ENCODE measurements at regions not wholly inside any gene's neighbourhood (a gene's known extent, or its start where the extent isn't known, plus 50 kb on each side); places are given as distances from the start of the nearest gene placed in this dataset.
"Not testable (repeated sequence)": the region's sequence is repeated elsewhere in the genome, so short reads cannot be mapped to it uniquely, and the experiment has no call there.

DNA sequence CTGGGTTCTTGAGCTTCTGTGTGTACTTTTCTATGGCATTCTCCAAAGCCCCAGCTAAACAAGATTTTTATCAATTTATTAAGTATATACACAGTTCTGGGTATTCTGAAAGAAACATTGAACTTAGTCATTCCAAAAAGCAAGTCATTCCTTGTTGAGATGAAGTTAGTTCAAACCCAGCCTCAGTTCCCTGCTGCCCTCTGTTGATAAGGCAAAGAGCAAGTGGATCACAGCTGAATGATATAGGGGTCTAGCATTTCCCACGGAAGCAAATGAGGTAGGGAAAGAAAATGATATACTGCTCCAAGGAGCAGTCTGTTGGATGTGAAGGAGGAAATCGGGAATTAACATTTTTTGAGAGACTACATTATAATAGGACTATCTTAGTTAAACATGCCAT is 841.8 kb upstream of the TENM4 start:
- DNase-seq, result no peak

DNA sequence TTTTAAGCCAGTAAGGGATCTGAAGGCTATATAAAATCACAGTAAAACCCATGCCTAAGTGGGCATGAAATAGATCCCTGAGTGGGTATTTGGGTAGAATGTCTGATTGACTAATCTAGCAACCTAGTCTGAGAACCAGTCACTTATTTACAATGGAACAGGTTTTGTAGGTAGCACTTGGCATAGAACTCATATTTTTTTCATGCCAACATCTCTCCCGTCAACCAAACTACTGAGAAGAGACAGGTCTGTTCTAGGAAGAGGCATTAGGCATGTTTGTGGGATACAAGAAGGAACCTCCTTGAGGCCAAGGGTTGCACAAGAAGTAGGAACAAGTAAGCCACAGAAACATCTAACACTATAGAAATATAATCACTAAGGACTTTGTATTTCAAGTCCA is 840.4 kb upstream of the TENM4 start:
- no peak for DNase-seq

DNA sequence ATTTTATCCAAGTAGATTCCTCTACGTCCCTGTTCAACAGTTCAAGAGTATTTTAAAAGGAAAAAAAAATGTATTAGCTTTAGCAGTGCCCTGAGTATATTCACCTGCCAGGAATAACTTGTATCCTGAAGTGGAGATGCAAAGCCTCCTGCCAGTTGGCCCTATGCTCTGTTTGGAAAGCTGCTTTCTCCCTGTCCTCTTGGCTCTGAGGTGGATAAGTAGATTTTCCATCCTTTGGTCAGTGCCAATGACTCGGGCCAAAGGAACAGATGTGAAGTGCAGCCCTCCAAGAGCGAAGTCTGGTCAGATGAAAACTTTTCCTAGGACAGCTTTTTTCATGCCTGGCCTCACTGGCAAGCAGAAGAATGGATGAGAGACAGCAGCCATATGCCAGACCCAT is 839.9 kb upstream of the TENM4 start:
- DNase-seq, result no peak

DNA sequence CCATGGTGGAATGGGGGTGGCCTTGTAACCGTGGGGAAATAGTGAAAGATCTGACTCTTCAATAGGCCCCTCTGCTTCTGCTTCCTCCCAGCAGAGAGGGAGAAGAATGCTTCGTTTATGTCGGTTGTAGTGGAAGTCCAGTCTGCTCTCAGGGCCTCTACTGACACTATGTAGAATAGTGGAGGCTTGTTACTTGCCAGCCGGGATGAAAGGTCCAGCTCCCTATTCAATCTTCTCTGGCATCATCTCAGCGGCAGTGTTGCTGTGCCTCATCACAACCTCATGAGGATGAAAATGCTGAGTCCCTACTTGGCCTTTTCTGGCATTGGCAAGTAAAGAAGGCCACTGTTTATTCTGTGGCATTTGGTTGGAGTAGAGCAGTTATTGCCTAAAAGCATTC is 820.9 kb upstream of the TENM4 start:
- no peak for DNase-seq

DNA sequence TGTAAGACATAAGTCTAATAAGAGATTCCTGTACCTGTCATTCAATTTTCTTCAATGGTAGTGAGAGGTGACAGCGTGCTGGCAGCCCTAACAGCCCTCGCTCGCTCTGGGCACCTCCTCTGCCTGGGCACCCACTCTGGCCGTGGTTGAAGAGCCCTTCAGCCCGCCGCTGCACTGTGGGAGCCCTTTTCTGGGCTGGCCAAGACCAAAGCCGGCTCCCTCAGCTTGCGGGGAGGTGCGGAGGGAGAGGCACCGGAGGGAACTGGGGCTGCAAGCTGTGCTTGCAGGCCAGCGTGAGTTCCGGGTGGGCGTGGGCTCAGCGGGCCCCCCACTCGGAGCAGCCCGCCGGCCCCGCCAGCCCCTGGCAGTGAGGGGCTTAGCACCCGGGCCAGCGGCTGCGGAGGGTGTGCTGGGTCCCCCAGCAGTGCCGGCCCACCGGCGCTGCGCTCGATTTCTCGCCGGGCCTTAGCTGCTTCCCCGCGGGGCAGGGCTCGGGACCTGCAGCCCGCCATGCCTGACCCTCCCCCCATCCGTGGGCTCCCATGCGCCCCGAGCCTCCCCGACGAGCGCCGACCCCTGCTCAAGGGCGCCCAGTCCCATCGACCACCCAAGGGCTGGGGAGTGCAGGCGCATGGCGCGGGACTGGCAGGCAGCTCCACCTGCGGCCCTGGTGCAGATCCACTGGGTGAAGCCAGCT is 816.6 kb upstream of the TENM4 start:
- DNase-seq, result not testable (repeated sequence)

DNA sequence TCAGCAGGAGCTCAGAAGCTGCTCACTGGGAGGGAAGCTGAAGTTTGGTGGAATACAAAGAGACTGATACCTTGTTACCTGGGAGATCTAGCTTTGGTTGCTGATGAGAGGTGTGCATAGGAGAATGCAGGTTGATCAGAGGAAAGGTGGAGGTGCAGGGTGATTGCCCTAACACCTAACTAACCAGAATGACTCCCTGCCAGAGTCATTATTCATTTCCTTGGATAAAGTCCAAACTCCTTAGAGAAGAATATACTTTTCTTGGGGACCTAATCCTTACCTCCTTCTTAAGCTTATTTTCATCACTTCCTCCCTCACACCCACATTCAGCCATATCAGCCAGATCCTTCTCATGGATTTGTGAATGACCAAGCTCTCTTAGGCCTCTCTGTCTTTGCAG is 814.2 kb upstream of the TENM4 start:
- DNase-seq, result no peak

DNA sequence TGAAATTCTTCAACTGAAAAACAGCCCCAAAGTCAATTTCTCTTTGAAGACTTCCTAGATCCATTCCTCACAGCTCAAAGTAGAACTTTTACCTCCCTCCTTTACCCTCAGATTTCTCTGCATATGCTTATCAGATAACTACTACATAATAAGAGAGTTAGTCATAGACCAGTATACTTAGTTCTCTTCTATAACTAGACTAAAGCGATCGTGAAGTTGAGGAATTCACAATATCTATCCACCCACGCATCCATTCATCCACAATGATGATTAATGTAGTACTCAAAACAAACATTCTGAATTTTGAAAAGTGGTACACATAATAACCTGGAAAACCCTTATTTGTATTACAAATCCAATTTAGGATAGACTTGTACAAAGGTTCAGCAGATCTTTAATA is 800.9 kb upstream of the TENM4 start:
- DNase-seq, result no peak

DNA sequence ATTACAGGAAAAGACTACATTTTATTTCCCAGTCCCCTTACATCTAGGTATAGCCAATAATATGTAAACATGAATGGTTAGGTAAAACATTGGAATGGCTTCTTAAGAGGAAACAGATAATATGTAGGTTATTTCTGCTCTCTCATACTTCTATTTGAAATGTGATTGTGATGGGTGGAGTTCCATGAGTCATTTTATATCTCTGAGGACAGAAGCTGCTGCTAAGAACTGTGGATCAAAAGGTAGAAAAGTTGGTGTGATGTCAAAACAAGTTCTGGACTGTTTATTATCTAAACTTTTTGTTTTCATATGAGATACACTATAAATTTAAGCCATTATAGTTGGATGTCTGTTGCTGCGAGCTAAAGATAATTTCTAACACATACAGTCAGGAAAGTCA is 799.4 kb upstream of the TENM4 start:
- no peak for DNase-seq

DNA sequence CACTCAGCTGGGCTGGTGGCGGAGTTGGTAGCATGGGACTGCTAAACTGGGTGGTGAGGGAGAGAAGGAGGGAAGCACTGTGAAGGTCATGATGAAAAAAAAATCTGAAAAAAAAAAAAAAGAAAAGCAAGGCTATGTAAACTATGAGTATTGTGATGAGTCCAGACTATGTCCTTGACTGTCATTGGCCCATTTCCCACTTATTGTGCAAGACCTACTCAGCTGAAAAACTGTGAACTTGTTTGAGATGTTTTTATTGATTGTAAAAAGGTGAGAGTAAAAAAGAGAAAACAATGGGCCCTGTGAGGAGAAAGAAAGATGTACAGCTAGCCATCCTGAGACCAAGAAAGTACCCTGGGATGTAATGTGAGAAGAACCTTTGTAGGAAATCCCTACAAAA is 798.4 kb upstream of the TENM4 start:
- no peak for DNase-seq

DNA sequence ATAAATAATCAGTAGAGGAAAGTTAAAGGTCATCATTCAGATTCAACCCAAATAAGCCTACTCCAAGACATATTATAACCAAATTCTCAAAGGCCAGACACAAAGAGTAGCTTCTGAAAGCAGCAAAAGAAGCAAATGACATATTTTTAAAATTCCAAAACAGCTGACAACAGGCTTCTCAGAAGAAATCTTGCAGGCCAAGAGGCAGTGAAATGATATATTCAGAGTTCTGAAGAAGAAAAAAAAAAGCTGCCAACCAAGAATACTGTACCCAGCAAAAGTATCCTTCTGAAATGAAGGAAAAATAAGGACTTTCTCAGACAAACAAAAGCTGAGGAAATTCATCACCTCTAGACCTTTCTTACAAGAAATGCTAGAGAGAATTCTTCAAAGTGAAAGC is 787.1 kb upstream of the TENM4 start:
- DNase-seq, result no peak

DNA sequence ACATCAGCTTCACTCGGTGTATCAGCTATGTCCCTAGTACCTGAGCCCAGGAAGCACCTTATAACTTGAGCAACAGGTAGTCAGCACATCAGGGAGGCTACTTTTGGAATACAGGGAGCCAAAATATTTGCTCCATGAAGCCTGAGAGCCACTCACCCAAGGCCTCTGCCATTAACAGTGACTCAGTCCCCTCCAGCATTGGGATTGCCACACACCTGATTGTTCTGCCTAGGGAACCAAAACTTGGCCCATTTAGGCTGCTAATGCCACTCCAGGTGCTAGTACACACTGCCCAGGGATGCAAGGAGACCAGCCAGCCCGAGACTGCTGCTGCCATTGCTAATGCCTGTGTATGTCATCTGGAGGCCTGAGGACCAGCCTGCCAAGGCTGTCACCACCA is 773.6 kb upstream of the TENM4 start:
- no peak for DNase-seq

DNA sequence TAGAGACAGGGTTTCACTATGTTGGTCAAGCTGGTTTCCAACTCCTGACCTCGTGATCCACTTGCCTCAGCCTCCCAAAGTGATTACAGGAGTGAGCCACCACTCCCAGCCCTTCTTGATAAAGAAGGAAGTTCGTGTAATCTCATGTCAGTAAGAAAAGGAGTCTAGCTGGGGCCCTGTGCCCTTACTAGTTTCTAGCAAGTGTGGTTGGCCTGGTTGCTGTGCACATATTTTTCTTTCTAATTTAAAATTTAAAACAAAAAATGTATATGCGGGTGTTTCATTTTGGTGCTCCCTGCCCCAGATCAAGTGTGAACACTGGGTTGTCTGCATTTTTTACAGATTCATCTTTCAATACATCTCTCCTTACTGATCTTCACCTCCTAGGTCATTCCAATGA is 770.8 kb upstream of the TENM4 start:
- no peak for DNase-seq

DNA sequence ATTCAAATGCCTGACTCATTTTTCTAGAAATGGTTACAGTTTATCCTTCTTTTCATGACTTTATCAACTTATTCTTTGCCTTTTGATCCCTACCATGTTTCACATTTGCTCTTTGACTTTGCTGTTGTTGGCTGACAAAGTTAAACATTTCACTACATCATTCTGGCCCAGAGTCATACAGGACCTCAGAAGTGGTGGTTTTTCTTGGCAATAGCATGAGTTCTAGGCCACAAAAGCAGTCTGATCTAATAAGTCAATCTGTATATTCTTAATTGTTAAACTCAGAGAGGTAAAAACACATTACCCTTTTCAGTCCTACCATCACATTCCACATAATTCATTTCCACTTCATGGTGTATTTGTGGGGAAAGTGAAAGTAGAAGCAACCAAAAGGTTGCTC is 763.2 kb upstream of the TENM4 start:
- DNase-seq, result no peak

DNA sequence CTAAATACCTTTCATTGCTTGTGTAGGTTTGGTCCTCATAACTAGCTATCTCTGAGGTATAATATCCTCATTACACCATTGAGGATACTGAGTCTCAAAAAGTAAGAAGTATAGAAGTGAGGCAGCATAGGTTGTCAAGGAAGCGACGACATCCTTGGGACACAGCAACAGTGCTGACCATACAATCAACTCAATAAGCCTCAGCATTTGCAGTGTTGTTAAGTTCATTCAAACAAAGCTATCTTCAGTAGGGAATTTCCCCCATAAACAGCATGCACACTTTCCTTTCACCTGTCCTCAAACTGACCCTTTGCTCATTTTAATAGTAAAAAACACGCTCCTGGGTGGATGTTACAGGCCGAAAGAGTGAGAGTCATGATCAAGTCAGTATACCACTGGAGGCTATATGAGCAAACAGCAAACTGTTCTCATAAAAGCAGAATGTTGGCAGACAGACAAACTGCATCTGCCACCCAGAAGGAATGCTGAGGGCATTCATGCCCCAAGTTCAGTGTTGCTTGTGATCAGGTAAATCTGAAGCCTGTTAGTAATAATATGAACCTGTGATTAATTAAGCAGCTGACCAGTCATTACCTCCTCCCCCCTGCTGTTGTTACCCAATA is 756.2 kb upstream of the TENM4 start:
- DNase-seq, result no peak

DNA sequence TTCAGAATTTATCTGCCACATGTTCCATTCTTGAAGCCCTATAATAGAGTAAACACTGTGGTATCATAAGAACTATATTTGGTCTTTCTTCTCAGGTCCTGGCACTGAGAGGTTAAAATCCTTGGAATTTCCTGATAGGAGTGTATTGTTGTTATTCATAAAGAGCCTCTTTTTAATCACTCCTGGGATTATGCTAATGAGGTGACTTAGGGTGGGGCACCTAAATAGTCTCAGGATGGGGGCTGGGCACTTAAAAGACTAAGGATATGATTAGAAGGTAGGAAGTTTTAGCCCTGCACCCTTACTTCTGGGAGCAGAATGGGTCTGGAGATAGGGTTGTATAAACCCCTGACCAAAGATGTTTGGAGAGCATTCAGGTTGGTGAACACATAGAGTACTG is 755.2 kb upstream of the TENM4 start:
- DNase-seq, result no peak

DNA sequence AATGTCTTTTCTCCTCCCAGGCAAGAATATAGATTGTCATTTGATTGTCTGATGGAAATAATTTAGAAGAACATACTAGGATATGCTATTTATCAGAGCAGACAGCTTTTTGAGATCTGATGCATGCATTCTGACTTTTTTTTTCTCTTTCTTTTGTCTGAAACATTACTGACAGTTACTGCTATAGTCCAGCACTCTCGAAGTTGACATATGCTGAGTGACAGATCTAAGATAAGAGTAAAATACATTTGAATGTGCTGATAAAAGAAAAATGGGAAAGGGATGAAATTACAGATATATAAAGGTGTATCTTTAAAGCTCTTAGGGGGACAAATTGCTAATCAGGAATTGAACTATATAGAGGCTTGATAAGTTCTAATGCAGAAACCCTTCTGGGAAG is 753.8 kb upstream of the TENM4 start:
- no peak for DNase-seq

DNA sequence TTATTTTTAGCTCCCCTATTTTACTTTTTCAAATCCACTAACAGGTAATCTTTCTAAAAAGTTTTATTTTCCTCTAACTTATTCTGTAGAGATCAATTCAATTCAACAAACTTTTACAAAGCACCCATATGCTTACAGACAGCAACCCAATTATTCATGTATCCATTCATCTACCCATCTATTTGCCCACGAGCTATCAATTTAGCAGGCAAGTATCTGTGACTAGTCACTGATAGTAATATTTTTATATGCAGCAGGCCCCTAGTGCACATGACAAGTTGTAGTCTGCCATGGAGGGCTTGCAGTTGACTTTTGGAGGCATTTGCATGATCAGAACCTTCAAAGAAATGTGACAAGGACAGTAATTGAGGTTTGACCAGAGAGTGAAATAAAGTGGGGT is 753.2 kb upstream of the TENM4 start:
- no peak for DNase-seq

DNA sequence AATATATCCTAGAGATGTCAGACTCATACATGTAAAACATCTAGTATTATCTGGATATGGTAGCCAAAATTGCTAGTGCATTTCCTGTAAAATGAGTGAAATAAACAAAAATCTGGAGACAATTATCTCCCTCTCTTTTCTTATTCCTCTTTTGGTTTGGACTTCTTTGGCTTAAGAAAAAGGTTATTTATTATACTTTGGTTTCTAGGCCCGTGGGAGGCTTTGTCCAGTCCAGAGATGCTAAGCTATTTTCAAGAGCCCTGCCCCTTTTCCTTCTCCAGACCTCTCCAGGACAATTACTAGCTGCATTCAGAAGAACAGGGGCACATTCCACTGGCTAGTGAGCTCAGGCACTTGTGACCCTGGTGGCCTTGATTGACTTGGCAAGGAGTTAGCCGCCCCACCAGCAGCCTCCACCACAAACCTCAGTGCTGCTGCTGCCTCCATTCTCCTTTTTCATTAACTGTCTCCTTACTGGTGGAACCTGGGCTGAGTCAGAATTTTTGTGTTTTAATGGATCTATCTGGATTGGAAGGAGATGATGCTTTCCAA is 747.3 kb upstream of the TENM4 start:
- DNase-seq, result no peak

DNA sequence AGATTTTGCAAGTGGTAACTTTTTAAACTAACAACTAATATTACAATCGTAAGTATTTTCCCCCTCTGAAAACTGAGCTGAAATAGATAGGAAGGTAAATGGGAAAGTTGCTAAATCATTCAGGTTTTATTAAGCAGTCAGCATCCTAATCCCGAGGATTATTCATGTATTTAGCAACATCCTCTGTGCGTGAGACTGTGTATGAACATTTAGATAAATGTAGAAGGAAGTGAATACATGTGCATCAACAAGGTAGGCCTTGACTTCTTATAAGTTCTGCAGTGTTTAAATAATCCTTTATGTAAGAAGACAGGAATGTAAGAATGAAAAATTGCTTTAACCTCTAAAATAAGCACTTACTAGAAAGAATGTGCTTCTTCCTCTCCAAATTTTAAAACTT is 745.9 kb upstream of the TENM4 start:
- DNase-seq, result no peak

DNA sequence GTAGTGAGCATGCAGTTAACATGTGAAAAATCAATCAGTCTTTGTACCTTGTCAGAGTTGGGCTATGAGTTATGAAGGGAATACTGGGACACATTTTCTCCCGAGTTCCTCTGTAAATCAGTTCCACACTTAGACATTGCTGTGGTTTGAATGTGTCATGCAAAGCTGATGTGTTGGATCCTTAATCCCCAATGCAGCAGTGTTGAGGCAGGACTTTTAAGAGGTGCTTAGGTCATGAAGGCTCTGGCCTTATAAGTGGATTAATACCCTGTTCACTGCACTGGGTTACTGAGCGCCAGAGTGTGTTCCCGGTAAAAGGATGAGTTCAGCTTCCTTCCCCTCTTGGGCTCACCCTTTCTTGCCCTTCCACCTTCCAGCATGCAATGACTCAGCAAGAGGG is 742.1 kb upstream of the TENM4 start:
- DNase-seq, result no peak

DNA sequence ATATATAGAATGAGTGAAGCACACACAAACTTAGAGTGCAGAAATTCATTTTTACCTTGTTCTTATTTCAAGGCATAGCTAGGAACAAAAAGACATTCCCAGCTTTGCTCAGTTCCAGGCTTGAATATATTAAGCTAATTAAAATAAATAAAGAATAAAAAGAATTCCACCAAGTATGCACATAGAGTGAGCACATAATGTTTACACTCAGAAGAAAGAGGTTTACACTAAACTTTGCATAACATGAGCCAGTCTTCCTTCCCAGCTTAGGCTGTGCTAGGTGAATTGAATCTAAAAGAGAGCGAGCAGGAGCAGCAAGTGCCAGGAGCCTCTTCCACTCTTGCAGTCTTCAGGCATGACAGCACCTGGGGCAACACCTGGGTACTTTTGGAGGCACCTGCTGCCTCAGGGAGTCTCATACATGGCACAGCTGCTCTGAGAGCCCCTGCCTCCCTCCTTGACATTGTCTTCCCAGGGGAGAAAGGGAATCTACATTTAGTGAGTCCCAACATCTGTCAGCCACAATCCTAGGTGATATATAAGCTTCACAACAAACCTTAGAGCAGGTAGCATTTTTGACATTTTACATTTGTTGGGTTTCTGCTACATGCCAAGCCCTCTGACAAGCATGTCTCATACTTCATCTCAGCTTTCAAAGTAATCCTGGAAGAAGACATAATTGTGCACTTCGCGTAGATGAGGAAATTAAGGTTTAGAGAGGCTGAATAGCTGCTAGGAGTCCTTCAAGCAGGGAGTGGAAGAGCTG is 732.7 kb upstream of the TENM4 start:
- DNase-seq, result no peak

DNA sequence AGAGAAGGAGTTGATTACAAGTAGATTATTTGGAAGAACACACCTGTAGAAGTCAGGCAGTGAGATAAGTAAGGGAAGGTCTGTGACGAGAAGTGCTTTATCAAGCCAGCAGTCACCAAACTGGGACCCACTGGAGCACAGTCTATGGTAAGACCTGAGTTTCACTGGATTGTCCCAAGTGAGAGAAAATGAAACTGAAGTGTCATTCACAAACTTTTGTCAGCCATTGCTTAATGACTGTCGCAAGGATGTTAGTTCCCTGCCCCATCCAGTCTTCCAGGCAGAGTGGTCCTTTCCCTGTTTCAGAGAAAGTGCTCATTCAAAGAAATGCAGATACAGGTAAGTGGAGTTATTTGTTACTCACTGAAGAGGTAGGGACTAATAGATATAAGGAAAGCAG is 728.0 kb upstream of the TENM4 start:
- DNase-seq, result no peak

DNA sequence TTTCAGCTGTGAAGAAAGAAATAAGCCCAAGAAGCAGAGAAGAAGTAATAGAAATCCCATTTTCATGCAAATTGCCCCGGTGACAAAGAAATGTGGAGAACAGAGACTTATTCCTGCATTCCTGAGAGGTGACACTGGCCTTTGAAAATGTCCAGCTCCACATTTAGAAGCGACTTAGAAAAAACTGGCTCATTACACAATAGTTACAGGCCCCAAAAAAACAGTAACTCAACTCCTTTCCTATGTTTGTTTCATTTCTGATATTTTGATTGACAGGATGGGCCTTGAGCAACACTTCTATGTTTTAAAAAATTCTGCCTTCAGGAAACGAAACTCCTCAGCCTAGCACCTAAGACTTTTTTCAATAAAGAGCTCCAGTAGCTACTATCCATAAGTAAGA is 726.9 kb upstream of the TENM4 start:
- DNase-seq, result no peak

DNA sequence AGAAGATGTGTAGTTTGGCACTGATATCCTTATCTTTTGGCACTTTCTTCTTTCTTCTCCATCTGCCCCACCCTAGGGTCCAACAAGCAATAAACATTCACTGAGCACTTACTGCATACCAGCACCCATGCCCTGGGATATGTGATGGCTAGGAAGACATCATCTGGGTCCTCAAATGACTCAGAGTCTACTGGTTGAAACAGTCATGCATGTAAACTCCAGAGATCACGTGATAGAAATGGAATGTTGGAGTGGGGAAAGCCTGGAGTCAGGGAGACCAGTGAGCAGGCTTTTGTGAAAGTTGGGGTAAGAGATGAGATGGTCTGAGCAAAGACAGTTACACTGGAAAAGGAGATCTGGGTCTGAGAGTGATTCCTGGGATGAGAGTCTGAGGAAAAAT is 724.9 kb upstream of the TENM4 start:
- no peak for DNase-seq

All from retina (tissue), 1 donor.